GM13977 (cell line): ENCODE measurements at regions not wholly inside any gene's neighbourhood (a gene's known extent, or its start where the extent isn't known, plus 50 kb on each side); places are given as distances from the start of the nearest gene placed in this dataset.
"Not testable (repeated sequence)": the region's sequence is repeated elsewhere in the genome, so short reads cannot be mapped to it uniquely, and the experiment has no call there.

Experiments used
- DNase-seq: peaks from one replicate; pipeline ENCODE4 v3.0.0; 2012; ENCODE audit warnings: low spot score
- CTCF ChIP-seq: IDR thresholded peaks from 2 replicates; pipeline ENCODE4 v1.5.1; 2012; ENCODE audit warnings: mild to moderate bottlenecking, control low read depth; ENCODE audit not compliant: insufficient read depth; ENCODE audit errors: extremely low read depth, missing control alignments
- in situ Hi-C: fragments of 300-500 bp; cut with MboI; formaldehyde crosslinking; loops from one replicate; pipeline ENCODE4 v1.12.0; 2022; ENCODE audit warnings: low sequenced_read_pairs, low pct_unique_long_range_greater_than_20kb, mixed read lengths, inconsistent platforms; ENCODE audit not compliant: unreplicated experiment

GRCh38 chr3:40930131-40930538, 269.2 kb upstream of the CTNNB1 start:
- in situ Hi-C loops, result no loop called here
- TF ChIP-seq CTCF, result no peak
- DNase-seq, result no peak

GRCh38 chr3:40930756-40931155, 268.5 kb upstream of the CTNNB1 start:
- TF ChIP-seq CTCF, result no peak
- in situ Hi-C loops, result no loop called here
- no peak for DNase-seq

GRCh38 chr3:40938591-40938990, 260.7 kb upstream of the CTNNB1 start:
- no peak for TF ChIP-seq CTCF

GRCh38 chr3:40939030-40939740, 260.1 kb upstream of the CTNNB1 start:
- DNase-seq, result no peak
- TF ChIP-seq CTCF, result no peak
- in situ Hi-C loops, result no loop called here

More at GRCh38 chr3:40938591-40938990, 260.7 kb upstream of the CTNNB1 start:
- in situ Hi-C loops, result no loop called here
- DNase-seq, result no peak

- no peak for DNase-seq
- in situ Hi-C loops, result no loop called here
- TF ChIP-seq CTCF, result no peak
Observed at GRCh38 chr3:40939741-40940130, 259.6 kb upstream of the CTNNB1 start.

- in situ Hi-C loops, result no loop called here
- no peak for TF ChIP-seq CTCF
Observed at GRCh38 chr3:40940651-40941050, 258.7 kb upstream of the CTNNB1 start.

GRCh38 chr3:40947022-40947421, 252.3 kb upstream of the CTNNB1 start:
- DNase-seq, in situ Hi-C loops: not testable (repeated sequence)

More at GRCh38 chr3:40940651-40941050, 258.7 kb upstream of the CTNNB1 start:
- DNase-seq, result no peak

GRCh38 chr3:40949347-40949746, 250.0 kb upstream of the CTNNB1 start:
- DNase-seq, in situ Hi-C loops: not testable (repeated sequence)
